Activated CD4-positive, alpha-beta T cell treated with anti-CD3 and anti-CD28 coated beads for 24 hours (primary cell): ENCODE measurements at regions not wholly inside any gene's neighbourhood (a gene's known extent, or its start where the extent isn't known, plus 50 kb on each side); places are given as distances from the start of the nearest gene placed in this dataset.

Experiments used
- DNase-seq, 2 donors: peaks; one replicate each; pipeline ENCODE4 v3.0.0-alpha.2; 2020; ENCODE audit warnings: low read depth in 2 of 2

DNA sequence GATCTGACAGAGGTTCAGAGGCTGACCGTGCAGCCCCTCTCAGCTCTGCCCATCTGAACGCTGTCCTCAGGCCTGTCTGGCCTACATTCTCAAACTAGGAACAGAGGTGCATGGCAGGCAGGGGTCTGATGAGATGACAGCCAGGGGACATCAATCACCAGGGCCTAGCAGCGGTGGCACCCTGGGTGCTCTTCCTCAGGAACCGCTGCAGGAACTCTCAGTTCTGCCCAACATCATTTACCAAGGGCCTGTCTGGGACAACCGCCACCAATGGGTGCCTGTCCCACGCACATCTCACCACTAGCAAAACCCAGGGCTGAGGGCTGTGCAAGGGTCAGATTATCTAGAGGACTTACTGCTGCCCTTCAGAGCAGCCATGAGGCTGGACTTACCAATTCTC, 245.7 kb downstream of the TOMM20 start:
- DNase-seq, result no peak

- DNase-seq, result no peak
Measured at GRCh38 chr1:234881893-234882771, 246.5 kb downstream of the TOMM20 start.

DNA sequence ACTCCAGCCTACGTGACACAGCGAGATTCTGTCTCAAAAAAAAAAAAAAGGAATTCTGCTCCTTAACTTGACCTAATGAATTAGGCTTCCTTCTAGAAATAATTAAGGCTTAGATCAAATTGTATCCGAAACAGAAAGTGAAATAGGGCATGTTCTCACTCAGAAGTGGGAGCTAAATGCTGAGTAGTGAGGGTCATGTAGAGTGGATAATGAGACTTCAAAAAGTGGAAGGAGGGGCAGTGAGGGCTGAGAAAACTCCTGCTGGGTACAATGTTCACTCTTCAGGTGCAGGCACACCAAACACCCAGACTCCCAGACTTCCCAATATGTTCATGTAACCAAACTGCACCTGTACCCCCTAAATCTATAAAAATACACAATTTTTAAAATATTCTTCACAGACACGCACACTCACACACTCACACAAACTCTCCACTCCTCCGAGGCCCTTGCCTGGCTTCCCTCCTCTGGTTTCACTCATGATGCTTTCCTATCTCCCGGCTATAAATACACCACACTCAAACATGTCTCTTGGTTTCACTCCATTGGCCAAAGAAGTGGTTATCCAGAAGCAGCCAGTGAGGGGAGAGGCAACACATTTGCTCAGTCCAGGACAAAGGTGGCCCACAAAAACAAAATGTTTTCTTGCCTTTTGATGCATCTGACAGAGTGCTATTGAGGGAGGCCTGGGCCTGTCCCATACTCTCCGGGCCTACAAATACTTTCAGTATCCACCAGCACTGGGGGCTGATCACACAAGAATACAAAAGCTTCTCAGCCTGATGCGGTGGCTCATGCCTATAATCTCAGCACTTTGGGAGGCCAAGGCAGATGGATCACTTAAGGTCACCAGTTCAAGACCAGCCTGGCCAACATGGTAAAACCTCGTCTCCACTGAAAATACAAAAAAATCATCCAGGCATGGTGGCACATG, 249.2 kb downstream of the TOMM20 start:
- DNase-seq, result no peak

DNA sequence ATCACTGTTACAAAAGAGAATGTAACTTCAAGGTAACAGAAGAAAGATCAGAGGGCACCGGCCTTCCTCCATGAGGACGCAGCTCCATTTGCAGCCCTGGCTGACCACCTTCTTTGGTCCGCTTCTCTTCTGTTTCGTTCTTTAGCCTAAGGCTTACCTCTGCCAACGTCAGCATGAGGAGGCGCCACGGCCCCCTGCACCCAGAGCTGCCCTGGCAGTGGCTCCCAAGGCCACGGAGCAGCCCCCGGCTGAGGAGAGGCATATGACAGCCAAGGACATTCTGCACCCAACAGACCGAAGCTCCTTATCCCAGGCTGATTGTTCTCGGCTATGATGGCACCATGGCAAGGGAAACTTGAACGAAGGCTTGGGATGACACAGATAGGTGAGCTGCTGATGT, 250.3 kb downstream of the TOMM20 start:
- no peak for DNase-seq

DNA sequence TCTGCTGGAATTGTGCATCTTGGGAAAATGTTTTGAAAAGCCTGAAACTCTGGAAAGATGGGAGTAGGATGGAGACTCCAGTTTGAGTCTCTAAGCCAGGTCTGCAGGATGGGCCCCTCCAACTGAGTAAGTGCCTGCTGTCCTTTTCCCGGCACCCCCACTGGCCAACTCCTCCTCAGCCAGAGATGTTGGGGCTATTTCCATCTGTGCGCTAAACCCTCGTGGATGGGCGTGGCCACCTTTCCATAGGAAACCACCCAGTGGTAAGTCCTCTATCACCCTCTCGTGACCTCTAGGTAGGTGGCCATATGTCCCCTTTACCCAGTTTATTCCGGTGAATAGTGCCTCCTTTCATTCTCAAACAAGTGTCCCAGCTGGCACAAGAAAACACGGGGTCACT, 250.9 kb downstream of the TOMM20 start:
- no peak for DNase-seq

DNA sequence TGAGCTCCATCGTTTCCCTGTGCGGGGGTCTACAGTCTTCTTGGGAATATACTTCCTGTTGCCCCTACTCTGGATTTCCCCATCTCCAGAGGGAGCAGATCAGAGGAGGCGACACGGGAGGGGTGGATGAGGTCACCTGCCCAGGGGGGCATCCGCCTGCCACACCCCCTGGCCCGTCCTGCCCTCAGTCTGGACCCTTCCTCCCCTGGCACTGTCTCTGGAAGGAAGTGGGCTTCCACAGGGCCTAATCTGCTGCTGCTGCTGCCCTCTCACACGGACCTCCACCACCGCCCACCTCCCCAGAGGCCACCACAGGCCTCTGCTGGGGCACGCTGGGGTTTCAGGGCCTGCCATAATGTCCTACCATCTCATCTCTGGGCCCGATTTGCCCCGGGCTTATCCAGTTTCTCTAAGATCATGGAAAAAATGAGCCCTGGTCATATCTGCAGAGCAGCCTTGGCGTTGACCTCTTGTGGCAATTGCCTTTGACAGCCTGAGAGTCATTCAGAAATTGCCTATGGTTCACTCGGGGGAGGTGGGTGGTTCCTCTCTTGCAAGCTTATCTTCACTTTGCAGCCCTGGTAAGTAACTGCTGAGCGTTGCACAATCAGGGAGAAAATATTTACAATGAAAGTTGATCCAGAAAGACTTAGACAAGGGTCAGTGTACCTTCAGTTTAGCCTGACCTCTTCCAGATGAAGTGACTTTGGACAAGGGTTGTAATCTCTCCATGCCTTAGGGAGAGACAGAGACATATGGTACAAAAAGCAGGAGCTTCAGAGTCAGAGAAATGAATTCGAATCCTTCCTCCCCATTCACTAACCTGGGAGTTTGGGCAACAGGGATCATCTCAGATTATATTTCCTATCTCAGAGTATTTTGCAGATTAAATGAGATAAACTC, 252.4 kb downstream of the TOMM20 start:
- no peak for DNase-seq

- no peak for DNase-seq
Measured at GRCh38 chr1:234875328-234875952, 253.2 kb downstream of the TOMM20 start.

DNA sequence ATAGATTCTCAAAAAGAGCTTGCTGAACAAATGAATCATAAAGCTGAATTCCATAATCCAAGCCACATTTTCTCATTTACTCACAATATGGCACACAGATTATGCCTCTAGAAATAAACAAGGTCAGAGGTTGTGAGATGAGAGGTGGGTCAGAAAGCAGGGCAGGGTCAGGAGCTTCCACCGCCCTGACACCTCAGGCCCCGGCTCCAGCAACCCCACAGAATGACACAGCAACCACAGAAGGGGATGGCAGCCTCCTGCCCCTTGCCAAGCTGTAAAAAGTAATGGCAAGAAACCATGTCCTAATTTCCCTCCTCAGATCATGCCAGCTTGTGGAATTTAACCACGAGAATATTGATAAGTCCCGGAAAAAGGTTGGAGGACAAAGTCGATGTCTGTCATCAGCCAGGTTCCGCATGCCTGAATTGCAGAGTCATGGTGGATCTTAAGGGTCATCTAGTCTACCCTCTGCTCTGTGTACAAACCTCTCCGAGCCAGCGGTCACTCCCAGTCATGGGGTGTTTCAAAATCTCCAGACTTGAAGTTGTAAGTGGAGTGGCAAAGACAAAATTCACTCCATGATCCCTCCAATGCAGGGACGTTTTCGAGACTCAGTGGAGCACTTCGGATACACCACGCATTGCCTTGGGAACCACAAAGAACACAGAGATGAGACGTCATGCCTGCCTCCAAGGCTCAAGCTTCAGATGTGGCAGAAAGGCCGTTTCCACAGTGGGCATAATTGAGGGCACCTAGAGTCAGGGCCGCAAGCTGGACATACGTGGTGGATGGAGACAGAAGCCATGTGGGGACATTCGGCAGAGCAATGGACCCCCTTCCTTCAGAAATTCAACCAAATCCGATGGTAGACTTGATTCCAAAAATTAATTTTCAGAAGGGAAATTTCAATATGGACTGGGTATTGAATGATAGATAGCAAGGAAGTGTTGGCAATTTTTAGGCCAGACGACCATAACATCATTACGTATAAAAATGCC, 254.0 kb downstream of the TOMM20 start:
- DNase-seq, result no peak

DNA sequence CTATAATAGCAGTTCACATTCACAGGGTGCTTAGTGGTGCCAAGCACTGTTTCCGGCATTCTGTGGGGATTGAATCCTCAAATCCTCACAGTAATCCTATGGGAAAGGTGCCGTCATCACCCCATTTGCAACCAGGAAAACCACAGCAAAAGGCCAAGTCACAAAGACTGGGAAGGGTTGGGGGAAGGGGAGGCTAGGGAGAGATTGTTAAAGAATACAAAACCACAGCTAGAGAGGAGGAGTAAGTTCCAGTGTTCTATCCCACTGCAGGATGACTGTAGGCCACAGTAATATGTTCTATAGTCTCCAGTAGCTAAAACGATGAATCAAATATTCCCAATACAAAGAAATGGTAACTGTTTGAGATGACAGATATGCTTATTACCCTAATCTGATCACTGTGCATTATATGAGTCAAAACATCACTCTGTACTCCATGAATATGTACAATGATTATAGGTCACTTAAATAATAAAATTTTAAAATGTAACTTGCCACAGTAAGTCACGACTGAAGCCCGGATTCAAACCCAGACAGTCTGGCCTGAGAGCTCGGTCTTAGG, 256.8 kb downstream of the TOMM20 start:
- no peak for DNase-seq

GRCh38 chr1:234871039-234871709, 257.5 kb downstream of the TOMM20 start:
- no peak for DNase-seq

- DNase-seq, result no peak
Measured at GRCh38 chr1:234870020-234870981, 258.3 kb downstream of the TOMM20 start.

DNA sequence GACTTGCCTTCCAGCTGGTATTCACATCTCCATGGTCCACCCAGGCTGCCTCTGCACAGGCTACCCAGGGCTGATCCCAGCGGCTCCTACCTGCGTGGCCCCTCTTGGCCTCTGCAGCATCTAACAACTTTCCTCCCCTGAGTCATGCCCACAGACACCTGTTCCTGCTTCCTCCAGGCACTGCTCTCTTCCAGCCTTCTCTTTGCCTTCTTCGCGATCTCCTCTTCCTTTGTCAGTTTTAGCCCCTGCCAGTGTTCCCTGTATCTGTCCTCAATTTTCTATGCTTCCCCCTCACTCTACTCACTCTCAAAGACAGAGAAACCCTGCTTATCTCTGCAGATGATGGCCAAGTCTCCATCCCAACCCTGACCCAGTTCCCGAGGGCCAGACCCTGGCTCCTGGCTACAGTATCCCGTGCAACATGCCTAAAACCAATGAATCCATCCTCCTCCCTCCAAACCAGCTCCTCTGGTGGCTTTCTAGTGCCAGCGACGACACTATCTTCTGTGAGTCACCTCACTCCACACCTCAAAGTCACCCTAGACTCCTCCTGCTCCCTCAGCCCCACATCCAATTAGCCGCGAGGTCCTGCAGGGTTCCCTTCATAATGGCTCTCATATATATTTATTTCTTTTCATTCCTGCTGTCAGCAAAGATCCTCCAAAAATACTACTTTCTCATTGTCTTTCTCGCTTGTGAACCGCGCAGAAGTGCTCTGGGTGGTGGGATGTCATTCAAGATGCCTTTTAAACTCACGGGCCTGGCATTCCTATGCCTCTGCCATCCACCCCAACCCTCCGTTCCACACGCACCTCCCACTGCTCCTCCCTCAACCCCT, 259.2 kb downstream of the TOMM20 start:
- no peak for DNase-seq

DNA sequence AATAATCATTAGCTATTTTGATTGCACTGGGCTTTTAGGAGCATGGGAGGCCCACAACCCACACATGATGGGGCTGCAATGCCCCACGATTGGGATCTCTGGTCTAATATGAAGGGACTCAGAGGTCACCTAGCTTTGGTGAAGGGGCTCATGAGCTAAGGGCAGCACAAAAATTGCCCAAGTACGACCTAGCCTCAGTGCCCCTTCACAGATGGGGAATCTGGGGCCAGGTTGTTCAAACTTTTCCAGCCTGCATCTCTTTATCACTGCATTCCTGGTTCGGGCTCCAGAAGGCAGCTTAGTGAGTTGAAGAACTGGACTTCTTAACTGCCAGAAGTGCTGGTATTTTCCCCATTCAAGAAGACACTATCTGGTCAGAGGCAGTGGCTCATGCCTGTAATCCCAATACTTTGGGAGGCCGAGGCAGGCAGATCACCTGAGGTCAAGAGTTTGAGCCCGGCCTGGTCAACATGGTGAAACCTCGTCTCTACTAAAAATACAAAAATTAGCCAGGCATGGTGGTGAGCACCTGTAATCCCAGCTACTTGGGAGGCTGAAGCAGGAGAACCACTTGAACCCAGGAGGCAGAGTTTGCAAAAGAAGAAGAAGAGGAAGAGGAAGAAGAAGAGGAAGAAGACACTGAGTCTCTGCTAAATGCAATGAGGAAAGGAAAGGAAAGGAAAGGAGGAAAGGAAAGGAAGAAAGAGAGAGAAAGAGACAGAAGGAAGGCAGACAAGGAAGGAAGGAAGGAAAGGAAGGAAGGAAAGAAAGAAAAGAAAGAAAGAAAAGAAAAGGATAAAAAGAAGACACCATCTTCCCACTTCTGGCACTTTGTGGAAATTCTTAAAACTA, 258.5 kb upstream of the IRF2BP2 start:
- DNase-seq, result no peak

GRCh38 chr1:234866007-234866866, 256.3 kb upstream of the IRF2BP2 start:
- no peak for DNase-seq
